ENCODE measurements at regions not wholly inside any gene's neighbourhood (a gene's known extent, or its start where the extent isn't known, plus 50 kb on each side); places are given as distances from the start of the nearest gene placed in this dataset.

DNA sequence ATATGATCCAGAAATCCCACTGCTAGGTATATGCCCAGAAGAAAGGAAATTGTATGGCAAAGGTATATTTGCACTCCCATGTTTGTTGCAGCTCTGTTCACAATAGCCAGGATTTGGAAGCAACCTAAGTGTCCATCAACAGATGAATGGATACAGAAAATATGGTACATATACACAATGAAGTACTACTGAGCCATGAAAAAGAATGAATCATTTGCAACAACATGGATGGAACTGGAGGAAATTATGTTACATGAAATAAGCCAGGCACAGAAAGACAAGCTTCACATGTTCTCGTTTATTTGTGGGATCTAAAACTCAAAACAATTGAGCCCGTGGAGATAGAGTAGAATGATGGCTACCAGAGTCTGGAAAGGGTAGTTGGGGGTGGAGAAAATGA, 55.5 kb upstream of the BDH1 start (continued):
- TF ChIP-seq HLTF (IDR thresholded peaks at IDR 0.05), result no peak

DNA sequence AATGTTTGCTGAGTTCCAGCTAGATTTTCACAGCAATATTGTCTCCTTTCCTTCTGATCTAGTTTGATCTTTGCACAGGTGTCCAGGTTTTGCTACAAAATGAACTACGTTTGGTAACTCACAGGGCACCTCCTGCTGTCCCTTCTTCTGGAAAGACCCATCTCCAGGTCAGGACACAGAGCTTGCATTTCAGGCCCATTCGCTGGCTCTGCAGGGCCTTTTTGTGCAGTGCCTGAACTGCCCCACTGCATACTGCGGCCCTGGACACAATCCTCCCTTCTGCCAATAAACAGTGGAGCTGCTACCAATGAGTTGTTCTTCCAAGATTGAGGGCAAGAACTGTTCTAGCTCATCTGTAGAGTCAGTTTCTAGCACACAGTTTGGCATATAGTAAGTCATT, 50.7 kb upstream of the BDH1 start:
- no peak for DNase-seq (ENCODE audit: extremely low read depth in 1 of 4, low spot score in 3 of 4)
- H3K9me3 ChIP-seq (replicated peaks; ENCODE audit: control insufficient read depth, insufficient read depth, low read depth, low read length), result no peaks in the 10 kb centered on the region; the same call in 1 of the 2 replicates
- ChIA-PET POLR2A (interaction anchor here (1.1 kb wide), 1 partner anchor 10 kb away, joined by 3 read pairs; no protein-coding TSS in a partner anchor), CTCF (ENCODE audit: low intra/inter-chr PET ratio) (interaction anchor here (0.6 kb wide), 1 partner anchor 423 kb away, joined by 3 read pairs; no protein-coding TSS in a partner anchor)
- no peaks in the 10 kb centered on the region for H3K27me3 ChIP-seq (ENCODE audit: control insufficient read depth in 2 of 2, insufficient read depth in 2 of 2, low read length in 2 of 2)
- intact Hi-C loops (cut with micrococcal nuclease), result no loop called here
- ATAC-seq, result no peak
- no peak overlapping the region for H3K9ac ChIP-seq (ENCODE audit: insufficient read depth in 1 of 2, low read depth in 2 of 2, low read length in 2 of 2)
- no TSS peak for BruUV-seq (replicated peaks)
- TF ChIP-seq PPARD (CRISPR knock-in tag; IDR thresholded peaks at IDR 0.05), result no peak
- TF ChIP-seq ZKSCAN1 (IDR thresholded peaks at IDR 0.05; ENCODE audit: low read depth, low read length), result no peak
- TF ChIP-seq XRCC5 (IDR thresholded peaks at IDR 0.05; ENCODE audit: low read depth, low read length), result no peak
- TF ChIP-seq, protein P1, sequence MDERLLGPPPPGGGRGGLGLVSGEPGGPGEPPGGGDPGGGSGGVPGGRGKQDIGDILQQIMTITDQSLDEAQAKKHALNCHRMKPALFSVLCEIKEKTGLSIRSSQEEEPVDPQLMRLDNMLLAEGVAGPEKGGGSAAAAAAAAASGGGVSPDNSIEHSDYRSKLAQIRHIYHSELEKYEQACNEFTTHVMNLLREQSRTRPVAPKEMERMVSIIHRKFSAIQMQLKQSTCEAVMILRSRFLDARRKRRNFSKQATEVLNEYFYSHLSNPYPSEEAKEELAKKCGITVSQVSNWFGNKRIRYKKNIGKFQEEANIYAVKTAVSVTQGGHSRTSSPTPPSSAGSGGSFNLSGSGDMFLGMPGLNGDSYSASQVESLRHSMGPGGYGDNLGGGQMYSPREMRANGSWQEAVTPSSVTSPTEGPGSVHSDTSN (CRISPR knock-in tag; IDR thresholded peaks at IDR 0.05; ENCODE audit: low read depth), result no peak
- TF ChIP-seq, protein P1 (tag; conservative IDR thresholded peaks at IDR 0.05; ENCODE audit: low read depth), result no peak
- H3K4me3 ChIP-seq, result no peak overlapping the region
- no peak for FAIRE-seq
- H3K4me1 ChIP-seq (replicated peaks in 1 of 2; ENCODE audit: control insufficient read depth in 2 of 2, insufficient read depth in 2 of 2, low read length in 2 of 2), result peaks cover 0 to 4% of the 10 kb centered on the region in 2 experiments; a peak in 1 of 5 replicates
- WGBS (ENCODE audit: insufficient coverage, low coverage, missing lambda C conversion rate), result 93% methylated on average over 3 of the region's 3 CpGs
- no peak overlapping the region for H3K4me2 ChIP-seq (ENCODE audit: insufficient read depth, low read length)
- no peak overlapping the region for H3K27ac ChIP-seq (ENCODE audit: extremely low read depth, low read depth, low read length)
- H3K79me2 ChIP-seq (ENCODE audit: control insufficient read depth, insufficient read depth, low read length), result no peaks in the 10 kb centered on the region
- no peak overlapping the region for H2AFZ ChIP-seq (ENCODE audit: low read depth, low read length)
- peaks cover 50% of the 10 kb centered on the region for H3K36me3 ChIP-seq (ENCODE audit: control insufficient read depth, insufficient read depth, low read length)
- in situ Hi-C loops (cut with MboI), result no loop called here
- H4K20me1 ChIP-seq (replicated peaks; ENCODE audit: control insufficient read depth, insufficient read depth, low read length), result no peaks in the 10 kb centered on the region
- H3K9me1 ChIP-seq (ENCODE audit: control insufficient read depth, insufficient read depth, low read length), result no peaks in the 10 kb centered on the region

Measured in K562 (cell line).